ENCODE measurements at regions not wholly inside any gene's neighbourhood (a gene's known extent, or its start where the extent isn't known, plus 50 kb on each side); places are given as distances from the start of the nearest gene placed in this dataset.

GRCh38 chr2:187274146-187274545 is 173.9 kb downstream of the CALCRL start:
- H3K4me2 ChIP-seq, result no peak overlapping the region
- Mint-ChIP-seq H3K9me3 (no peaks in the 10 kb centered on the region), H3K4me1 (no peaks in the 10 kb centered on the region), H3K4me3 (no peak overlapping the region), H3K27ac (no peak overlapping the region), H3K36me3 (peaks cover 2% of the 10 kb centered on the region), H3K27me3 (ENCODE audit: insufficient read depth, low read depth) (no peaks in the 10 kb centered on the region)
- H3K9ac ChIP-seq, result no peak overlapping the region
- H3K27me3 ChIP-seq, result no peaks in the 10 kb centered on the region
- DNase-seq (ENCODE audit: low spot score), result no peak
- H3K79me2 ChIP-seq (ENCODE audit: low read depth), result no peaks in the 10 kb centered on the region
- no peak overlapping the region for H3K27ac ChIP-seq
- no peaks in the 10 kb centered on the region for H3K9me3 ChIP-seq (ENCODE audit: low read depth)
- no peaks in the 10 kb centered on the region for H3K36me3 ChIP-seq
- H3K4me1 ChIP-seq, result no peaks in the 10 kb centered on the region
- no peak overlapping the region for H2AFZ ChIP-seq (replicated peaks)
- H3K4me3 ChIP-seq, result no peak overlapping the region
- no peaks in the 10 kb centered on the region for H3F3A ChIP-seq (ENCODE audit: low read depth)
- TF ChIP-seq EZH2phosphoT487 (IDR thresholded peaks at IDR 0.05), result no peak
- TF ChIP-seq CTCF (IDR thresholded peaks at IDR 0.05), result no peak
- TF ChIP-seq EZH2 (IDR thresholded peaks at IDR 0.05), result no peak
- no peaks in the 10 kb centered on the region for H4K20me1 ChIP-seq (ENCODE audit: low read depth)

- Mint-ChIP-seq H3K36me3 (no peaks in the 10 kb centered on the region), H3K4me1 (no peaks in the 10 kb centered on the region), H3K9me3 (no peaks in the 10 kb centered on the region), H3K27me3 (ENCODE audit: insufficient read depth, low read depth) (no peaks in the 10 kb centered on the region), H3K4me3 (no peak overlapping the region), H3K27ac (no peak overlapping the region)
- Histone ChIP-seq H2AFZ (replicated peaks) (no peak overlapping the region), H3K79me2 (ENCODE audit: low read depth) (no peaks in the 10 kb centered on the region), H3K27ac (no peak overlapping the region), H3K9ac (no peak overlapping the region), H3F3A (ENCODE audit: low read depth) (no peaks in the 10 kb centered on the region), H3K4me3 (no peak overlapping the region), H3K4me2 (no peak overlapping the region), H3K4me1 (no peaks in the 10 kb centered on the region), H3K27me3 (no peaks in the 10 kb centered on the region), H4K20me1 (ENCODE audit: low read depth) (no peaks in the 10 kb centered on the region), H3K9me3 (ENCODE audit: low read depth) (no peaks in the 10 kb centered on the region), H3K36me3 (no peaks in the 10 kb centered on the region)
- DNase-seq (ENCODE audit: low spot score), result no peak
- no peak for TF ChIP-seq EZH2phosphoT487 (IDR thresholded peaks at IDR 0.05)
- no peak for TF ChIP-seq EZH2 (IDR thresholded peaks at IDR 0.05)
- TF ChIP-seq CTCF (IDR thresholded peaks at IDR 0.05), result no peak
Measured at GRCh38 chr2:187272255-187272654, 175.8 kb downstream of the CALCRL start.

- H3K4me3 Mint-ChIP-seq, result no peak overlapping the region
- no peaks in the 10 kb centered on the region for H3K27me3 ChIP-seq
- H2AFZ ChIP-seq (replicated peaks), result no peak overlapping the region
- no peaks in the 10 kb centered on the region for H3K79me2 ChIP-seq (ENCODE audit: low read depth)
- no peaks in the 10 kb centered on the region for H3K36me3 ChIP-seq
- no peaks in the 10 kb centered on the region for H3K4me1 ChIP-seq
- no peaks in the 10 kb centered on the region for H3K9me3 ChIP-seq (ENCODE audit: low read depth)
- H4K20me1 ChIP-seq (ENCODE audit: low read depth), result no peaks in the 10 kb centered on the region
- no peaks in the 10 kb centered on the region for H3K36me3 Mint-ChIP-seq
- no peak for TF ChIP-seq CTCF (IDR thresholded peaks at IDR 0.05)
- no peak for TF ChIP-seq EZH2phosphoT487 (IDR thresholded peaks at IDR 0.05)
- TF ChIP-seq EZH2 (IDR thresholded peaks at IDR 0.05), result no peak
- peaks cover 2% of the 10 kb centered on the region for H3K27me3 Mint-ChIP-seq (ENCODE audit: insufficient read depth, low read depth)
- no peak for DNase-seq (ENCODE audit: low spot score)
- H3K27ac ChIP-seq, result no peak overlapping the region
- H3K9ac ChIP-seq, result no peak overlapping the region
- no peaks in the 10 kb centered on the region for H3F3A ChIP-seq (ENCODE audit: low read depth)
- H3K4me3 ChIP-seq, result no peak overlapping the region
- no peaks in the 10 kb centered on the region for H3K4me1 Mint-ChIP-seq
- H3K27ac Mint-ChIP-seq, result no peak overlapping the region
- H3K9me3 Mint-ChIP-seq, result no peaks in the 10 kb centered on the region
- no peak overlapping the region for H3K4me2 ChIP-seq
Measured at GRCh38 chr2:187271825-187272224, 176.2 kb downstream of the CALCRL start.

GRCh38 chr2:187266645-187267044 is 181.4 kb downstream of the CALCRL start:
- no peak overlapping the region for H3K4me3 ChIP-seq
- DNase-seq (ENCODE audit: low spot score), result no peak
- H3K4me1 ChIP-seq, result no peaks in the 10 kb centered on the region
- H3F3A ChIP-seq (ENCODE audit: low read depth), result no peaks in the 10 kb centered on the region
- H3K9ac ChIP-seq, result no peak overlapping the region
- H3K9me3 ChIP-seq (ENCODE audit: low read depth), result no peaks in the 10 kb centered on the region
- no peak overlapping the region for H3K4me2 ChIP-seq
- no peaks in the 10 kb centered on the region for H3K4me1 Mint-ChIP-seq
- H3K79me2 ChIP-seq (ENCODE audit: low read depth), result no peaks in the 10 kb centered on the region
- H3K27ac ChIP-seq, result no peak overlapping the region
- no peaks in the 10 kb centered on the region for H3K9me3 Mint-ChIP-seq
- H3K27ac Mint-ChIP-seq, result peak overlapping the region; percentile 3
- no peaks in the 10 kb centered on the region for H3K36me3 Mint-ChIP-seq
- no peaks in the 10 kb centered on the region for H3K27me3 ChIP-seq
- H3K27me3 Mint-ChIP-seq (ENCODE audit: insufficient read depth, low read depth), result peaks cover 2% of the 10 kb centered on the region
- no peaks in the 10 kb centered on the region for H4K20me1 ChIP-seq (ENCODE audit: low read depth)
- no peaks in the 10 kb centered on the region for H3K36me3 ChIP-seq
- TF ChIP-seq EZH2phosphoT487 (IDR thresholded peaks at IDR 0.05) (no peak), CTCF (IDR thresholded peaks at IDR 0.05) (no peak), EZH2 (IDR thresholded peaks at IDR 0.05) (no peak)
- H3K4me3 Mint-ChIP-seq, result no peak overlapping the region
- no peak overlapping the region for H2AFZ ChIP-seq (replicated peaks)

All from neural progenitor cell (in vitro differentiated cells).